ENCODE measurements at regions not wholly inside any gene's neighbourhood (a gene's known extent, or its start where the extent isn't known, plus 50 kb on each side); places are given as distances from the start of the nearest gene placed in this dataset.

DNA sequence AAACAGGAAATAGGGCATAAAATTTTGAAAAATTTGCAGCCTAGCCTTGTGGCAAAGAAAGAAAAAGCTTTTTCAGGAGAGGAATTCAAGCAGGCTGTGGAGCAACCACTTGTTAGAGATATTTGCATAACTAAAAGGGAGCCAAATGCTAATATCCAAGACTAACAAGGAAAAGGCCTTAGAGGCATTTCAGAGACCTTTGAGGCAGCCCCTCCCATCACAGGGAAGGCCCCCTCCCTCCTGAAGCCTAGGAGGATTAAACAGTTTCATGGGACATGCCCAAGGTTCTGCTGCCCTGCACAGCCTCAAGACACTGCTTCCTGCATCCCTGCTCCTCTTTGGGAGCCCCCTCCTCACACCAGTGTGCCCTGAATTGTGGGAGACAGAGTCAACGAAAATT, 275.4 kb upstream of the SFRP2 start:
- Histone ChIP-seq H3K79me2 (replicated peaks; ENCODE audit: insufficient read depth) (no peaks in the 10 kb centered on the region), H3K4me1 (ENCODE audit: insufficient read depth) (peaks cover 8% of the 10 kb centered on the region), H3K36me3 (ENCODE audit: insufficient read depth) (0 out of 2 replicates have a peak, but pooled peaks cover 4% of the 10 kb centered on the region), H3F3A (replicated peaks; ENCODE audit: low read depth) (no peaks in the 10 kb centered on the region), H3K4me2 (peak overlapping the region; percentile 63; the same call in 1 of the 2 replicates), H4K20me1 (replicated peaks; ENCODE audit: insufficient read depth) (no peaks in the 10 kb centered on the region), H2AFZ (no peak overlapping the region), H3K9me2 (ENCODE audit: insufficient read depth) (peaks cover 8% of the 10 kb centered on the region; the same call in 1 of the 2 replicates), H3K4me3 (0 out of 2 replicates have a peak overlapping the region, but pooled peaks have one; percentile 24), H3K27me3 (ENCODE audit: insufficient read depth) (no peaks in the 10 kb centered on the region), H3K27ac (ENCODE audit: low read depth) (no peak overlapping the region)
- peaks cover 24% of the 10 kb centered on the region; the same call in 2 of the 3 replicates for H3K36me3 Mint-ChIP-seq (ENCODE audit: low read depth)
- no peak for TF ChIP-seq POLR2AphosphoS5 (IDR thresholded peaks at IDR 0.05; ENCODE audit: low read depth)
- TF ChIP-seq JUNB (IDR thresholded peaks at IDR 0.05; ENCODE audit: unreplicated experiment), result no peak
- TF ChIP-seq EZH2 (IDR thresholded peaks at IDR 0.05; ENCODE audit: low read depth, unreplicated experiment), result no peak
- no peak for TF ChIP-seq ZNF114 (CRISPR knock-in tag; IDR thresholded peaks at IDR 0.05)
- no peak for TF ChIP-seq EZH2phosphoT487 (IDR thresholded peaks at IDR 0.05; ENCODE audit: unreplicated experiment)
- TF ChIP-seq, protein P1, sequence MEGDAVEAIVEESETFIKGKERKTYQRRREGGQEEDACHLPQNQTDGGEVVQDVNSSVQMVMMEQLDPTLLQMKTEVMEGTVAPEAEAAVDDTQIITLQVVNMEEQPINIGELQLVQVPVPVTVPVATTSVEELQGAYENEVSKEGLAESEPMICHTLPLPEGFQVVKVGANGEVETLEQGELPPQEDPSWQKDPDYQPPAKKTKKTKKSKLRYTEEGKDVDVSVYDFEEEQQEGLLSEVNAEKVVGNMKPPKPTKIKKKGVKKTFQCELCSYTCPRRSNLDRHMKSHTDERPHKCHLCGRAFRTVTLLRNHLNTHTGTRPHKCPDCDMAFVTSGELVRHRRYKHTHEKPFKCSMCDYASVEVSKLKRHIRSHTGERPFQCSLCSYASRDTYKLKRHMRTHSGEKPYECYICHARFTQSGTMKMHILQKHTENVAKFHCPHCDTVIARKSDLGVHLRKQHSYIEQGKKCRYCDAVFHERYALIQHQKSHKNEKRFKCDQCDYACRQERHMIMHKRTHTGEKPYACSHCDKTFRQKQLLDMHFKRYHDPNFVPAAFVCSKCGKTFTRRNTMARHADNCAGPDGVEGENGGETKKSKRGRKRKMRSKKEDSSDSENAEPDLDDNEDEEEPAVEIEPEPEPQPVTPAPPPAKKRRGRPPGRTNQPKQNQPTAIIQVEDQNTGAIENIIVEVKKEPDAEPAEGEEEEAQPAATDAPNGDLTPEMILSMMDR (conservative IDR thresholded peaks at IDR 0.05; ENCODE audit: low read depth in 2 of 2), result no peak
- TF ChIP-seq, protein P2, sequence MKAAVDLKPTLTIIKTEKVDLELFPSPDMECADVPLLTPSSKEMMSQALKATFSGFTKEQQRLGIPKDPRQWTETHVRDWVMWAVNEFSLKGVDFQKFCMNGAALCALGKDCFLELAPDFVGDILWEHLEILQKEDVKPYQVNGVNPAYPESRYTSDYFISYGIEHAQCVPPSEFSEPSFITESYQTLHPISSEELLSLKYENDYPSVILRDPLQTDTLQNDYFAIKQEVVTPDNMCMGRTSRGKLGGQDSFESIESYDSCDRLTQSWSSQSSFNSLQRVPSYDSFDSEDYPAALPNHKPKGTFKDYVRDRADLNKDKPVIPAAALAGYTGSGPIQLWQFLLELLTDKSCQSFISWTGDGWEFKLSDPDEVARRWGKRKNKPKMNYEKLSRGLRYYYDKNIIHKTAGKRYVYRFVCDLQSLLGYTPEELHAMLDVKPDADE (IDR thresholded peaks at IDR 0.05), result no peak
- no peak for TF ChIP-seq CREB1 (CRISPR knock-in tag; IDR thresholded peaks at IDR 0.05; ENCODE audit: low read depth)
- no peak for TF ChIP-seq ZNF462 (CRISPR knock-in tag; IDR thresholded peaks at IDR 0.05)
- no peak for TF ChIP-seq STAT1 (IDR thresholded peaks at IDR 0.05; ENCODE audit: unreplicated experiment)
- no peak for TF ChIP-seq REST (IDR thresholded peaks at IDR 0.05; ENCODE audit: unreplicated experiment)
- peak; percentile 52 for DNase-seq (ENCODE audit: low spot score)
- H3K4me1 Mint-ChIP-seq, result no peaks in the 10 kb centered on the region; the same call in 2 of the 3 replicates
- H3K27me3 Mint-ChIP-seq (ENCODE audit: insufficient read depth, low read depth, poor library complexity), result no peaks in the 10 kb centered on the region
- H3K4me3 Mint-ChIP-seq, result no peak overlapping the region
- ATAC-seq, result peak; percentile 78
- H3K27ac Mint-ChIP-seq, result no peak overlapping the region
- H3K9me3 Mint-ChIP-seq, result no peaks in the 10 kb centered on the region; the same call in none of the 3 replicates
